Esophagus muscularis mucosa (tissue), 4 donors: ENCODE measurements at regions not wholly inside any gene's neighbourhood (a gene's known extent, or its start where the extent isn't known, plus 50 kb on each side); places are given as distances from the start of the nearest gene placed in this dataset.
A peak's percentile ranks its signal among the peaks of the same experiment; 100 is the strongest.

Experiments
- DNase-seq: peaks from one replicate; pipeline ENCODE4 v3.0.0-alpha.2; 2017; ENCODE audit errors: extremely low spot score
- H3K27ac ChIP-seq, 4 donors: fragments of 200-600 bp; sonication (generic); replicated peaks in 1 of 4; 1 replicate in 3 of 4; 2 replicates in 1 of 4; pipeline ENCODE4 v1.5.1; 2016 to 2019; ENCODE audit warnings: mild to moderate bottlenecking in 1 of 4
- H3K27me3 ChIP-seq, 4 donors: fragments of 200-600 bp; sonication (generic); one replicate each; pipeline versions ENCODE4 v1.5.1 to v1.6.0; 2016 to 2019
- H3K36me3 ChIP-seq, 4 donors: fragments of 200-600 bp; sonication (generic); one replicate each; pipeline ENCODE4 v1.5.1; 2016 to 2019
- H3K4me1 ChIP-seq, 4 donors: fragments of 200-600 bp; sonication (generic); one replicate each; pipeline ENCODE4 v1.5.1; 2016 to 2019
- H3K4me3 ChIP-seq, 4 donors: fragments of 200-600 bp; sonication (generic); 1 replicate in 2 of 4; 2 replicates in 2 of 4; pipeline ENCODE4 v1.5.1; 2016 to 2019; ENCODE audit warnings: mild to moderate bottlenecking in 4 of 4, moderate library complexity in 1 of 4
- H3K9me3 ChIP-seq, 4 donors: fragments of 200-600 bp; sonication (generic); 1 replicate in 3 of 4; 2 replicates in 1 of 4; pipeline ENCODE4 v1.5.1; 2016 to 2019
- EP300 ChIP-seq: sonication (generic); formaldehyde crosslinking; IDR thresholded peaks from one replicate; pipeline ENCODE4 v1.6.1; 2017; ENCODE audit warnings: antibody characterized with exemption
- POLR2A ChIP-seq: fragments of 450-650 bp; IDR thresholded peaks from one replicate; pipeline ENCODE4 v1.6.1; 2017; ENCODE audit warnings: antibody characterized with exemption, moderate library complexity, mild to moderate bottlenecking, low read depth
- POLR2AphosphoS5 ChIP-seq, 2 donors: sonication (generic); formaldehyde crosslinking; IDR thresholded peaks; one replicate each; pipeline ENCODE4 v1.6.1; 2017; ENCODE audit warnings: antibody characterized with exemption in 2 of 2
- WGBS: methylation state at CpG from one replicate; pipeline ENCODE4 v1.1.5; 2018; 5-methylcytosine and 5-hydroxymethylcytosine counted together
- intact Hi-C: fragments of 100-400 bp; cut with DNase I; formaldehyde crosslinking; loops from one replicate; pipeline ENCODE4 v1.15.1; 2023
- TF ChIP-seq, protein P1 (sequence below), 3 experiments: fragments of 200-600 bp in 2 of 3; fragments of 450-650 bp in 1 of 3; sonication (generic) in 2 of 3; IDR thresholded peaks; one replicate each; pipeline ENCODE4 v1.5.1; 2017 to 2019; ENCODE audit warnings: antibody characterized with exemption in 3 of 3, mild to moderate bottlenecking in 2 of 3, moderate library complexity in 1 of 3

GRCh38 chr2:22890132-22890531 lies 494.8 kb upstream of the KLHL29 start:
- no peaks in the 10 kb centered on the region for H3K4me1 ChIP-seq
- no peak overlapping the region for H3K4me3 ChIP-seq
- H3K27ac ChIP-seq = no peak overlapping the region
- TF ChIP-seq, protein P1, sequence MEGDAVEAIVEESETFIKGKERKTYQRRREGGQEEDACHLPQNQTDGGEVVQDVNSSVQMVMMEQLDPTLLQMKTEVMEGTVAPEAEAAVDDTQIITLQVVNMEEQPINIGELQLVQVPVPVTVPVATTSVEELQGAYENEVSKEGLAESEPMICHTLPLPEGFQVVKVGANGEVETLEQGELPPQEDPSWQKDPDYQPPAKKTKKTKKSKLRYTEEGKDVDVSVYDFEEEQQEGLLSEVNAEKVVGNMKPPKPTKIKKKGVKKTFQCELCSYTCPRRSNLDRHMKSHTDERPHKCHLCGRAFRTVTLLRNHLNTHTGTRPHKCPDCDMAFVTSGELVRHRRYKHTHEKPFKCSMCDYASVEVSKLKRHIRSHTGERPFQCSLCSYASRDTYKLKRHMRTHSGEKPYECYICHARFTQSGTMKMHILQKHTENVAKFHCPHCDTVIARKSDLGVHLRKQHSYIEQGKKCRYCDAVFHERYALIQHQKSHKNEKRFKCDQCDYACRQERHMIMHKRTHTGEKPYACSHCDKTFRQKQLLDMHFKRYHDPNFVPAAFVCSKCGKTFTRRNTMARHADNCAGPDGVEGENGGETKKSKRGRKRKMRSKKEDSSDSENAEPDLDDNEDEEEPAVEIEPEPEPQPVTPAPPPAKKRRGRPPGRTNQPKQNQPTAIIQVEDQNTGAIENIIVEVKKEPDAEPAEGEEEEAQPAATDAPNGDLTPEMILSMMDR (IDR thresholded peaks at IDR 0.05) = no peak
- TF ChIP-seq POLR2A (no peak), POLR2AphosphoS5 (IDR thresholded peaks at IDR 0.05) (no peak), EP300 (no peak)
- WGBS = 96% methylated on average over 4 of the region's 5 CpGs
- H3K27me3 ChIP-seq = no peaks in the 10 kb centered on the region
- no peaks in the 10 kb centered on the region for H3K9me3 ChIP-seq
- intact Hi-C loops = no loop called here
- H3K36me3 ChIP-seq = no peaks in the 10 kb centered on the region
- peak; percentile 87 for DNase-seq

DNA sequence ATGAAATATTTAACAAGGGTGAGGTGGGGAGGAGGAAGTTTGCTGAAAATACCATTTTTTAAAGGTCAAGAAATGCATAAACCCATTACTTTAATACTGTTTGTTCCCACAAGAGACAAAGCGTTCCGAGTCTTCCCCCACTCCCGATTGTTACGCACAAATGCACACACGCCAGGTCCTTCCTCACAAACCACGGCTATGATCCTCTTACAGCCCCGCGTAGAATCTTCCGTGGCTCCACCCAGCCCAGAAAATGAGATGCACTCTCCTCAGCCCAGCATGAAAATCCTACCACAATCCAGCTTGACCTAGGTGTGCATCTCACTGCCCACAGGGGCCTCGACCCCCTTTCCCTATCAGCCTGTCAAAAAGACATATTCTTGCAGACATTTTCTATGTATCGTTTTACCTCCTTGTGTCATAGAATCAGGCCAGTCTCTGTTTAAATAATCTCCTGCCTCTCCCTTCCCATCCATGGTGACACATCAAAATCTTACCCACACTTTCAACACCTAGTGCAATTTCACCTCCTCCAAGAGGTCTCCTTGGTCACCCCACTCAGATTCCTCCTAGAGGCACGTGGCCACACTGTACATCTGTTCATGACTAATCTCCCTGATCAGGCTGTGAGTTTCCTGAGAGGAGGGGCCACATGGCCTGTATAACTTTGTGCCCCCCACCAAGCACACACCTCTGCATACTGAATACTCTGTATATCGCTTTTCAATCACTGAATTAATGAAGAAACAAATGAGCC lies 491.0 kb upstream of the KLHL29 start:
- Histone ChIP-seq H3K36me3 (no peaks in the 10 kb centered on the region), H3K27me3 (no peaks in the 10 kb centered on the region), H3K4me1 (no peaks in the 10 kb centered on the region), H3K9me3 (no peaks in the 10 kb centered on the region), H3K4me3 (no peak overlapping the region), H3K27ac (no peak overlapping the region)
- WGBS = 86% methylated on average over 13 of the region's 13 CpGs
- TF ChIP-seq, protein P1 (IDR thresholded peaks at IDR 0.05) = no peak
- no peak for TF ChIP-seq EP300
- DNase-seq = peak; percentile 50
- intact Hi-C loops = no loop called here

DNA sequence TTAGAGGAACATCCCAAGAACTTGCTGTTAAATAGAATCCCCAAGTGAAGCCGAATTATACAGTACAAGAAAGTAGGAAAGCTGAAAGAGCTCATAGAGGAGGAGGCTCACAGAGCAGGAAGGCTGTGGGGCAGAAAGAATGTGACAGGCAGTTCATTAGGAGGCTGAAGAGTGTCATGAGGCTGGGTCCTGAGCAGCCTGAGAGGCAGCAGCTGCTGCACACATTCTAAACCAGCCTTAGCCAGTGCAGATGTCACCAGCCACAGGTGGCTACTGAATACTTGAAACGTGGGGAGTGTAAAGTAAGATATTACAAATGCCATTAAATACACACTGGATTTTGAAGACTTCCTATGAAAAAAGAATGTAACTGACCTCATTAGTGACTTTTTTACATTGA lies 490.2 kb upstream of the KLHL29 start:
- no peaks in the 10 kb centered on the region for H3K36me3 ChIP-seq
- H3K9me3 ChIP-seq = no peaks in the 10 kb centered on the region
- DNase-seq = no peak
- H3K27me3 ChIP-seq = no peaks in the 10 kb centered on the region
- TF ChIP-seq POLR2AphosphoS5 (IDR thresholded peaks at IDR 0.05) (no peak), POLR2A (no peak), EP300 (no peak)
- TF ChIP-seq, protein P1 (IDR thresholded peaks at IDR 0.05) = no peak
- no peak overlapping the region for H3K4me3 ChIP-seq
- WGBS = 54% methylated on average over 2 of the region's 2 CpGs
- no peak overlapping the region for H3K27ac ChIP-seq
- H3K4me1 ChIP-seq = no peaks in the 10 kb centered on the region
- intact Hi-C loops = no loop called here

DNA sequence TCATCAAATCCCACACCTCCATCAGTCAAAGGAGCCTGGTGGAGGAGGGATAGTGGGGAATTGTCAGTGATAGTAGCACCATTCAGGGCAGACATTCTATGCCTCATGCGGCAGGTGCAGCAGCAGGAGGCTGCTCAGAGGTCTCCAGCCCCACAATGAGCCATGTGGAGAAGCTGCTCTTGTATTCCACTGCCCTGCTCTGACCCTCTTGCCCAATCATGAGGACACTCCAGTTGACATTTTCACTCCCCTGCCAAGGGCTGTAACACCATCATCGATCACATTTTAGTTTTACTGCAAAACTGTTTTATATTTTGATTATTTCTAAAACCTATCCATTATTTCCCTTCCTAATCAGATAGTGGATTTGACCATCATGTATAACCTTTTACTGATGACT lies 487.6 kb upstream of the KLHL29 start:
- no peak for TF ChIP-seq POLR2A
- no peak for TF ChIP-seq POLR2AphosphoS5 (IDR thresholded peaks at IDR 0.05)
- TF ChIP-seq, protein P1 (IDR thresholded peaks at IDR 0.05) = no peak
- no peak for TF ChIP-seq EP300
- WGBS = 79% methylated on average over 2 of the region's 2 CpGs
- H3K36me3 ChIP-seq = no peaks in the 10 kb centered on the region
- no peak overlapping the region for H3K4me3 ChIP-seq
- no peak overlapping the region for H3K27ac ChIP-seq
- intact Hi-C loops = no loop called here
- no peak for DNase-seq
- H3K9me3 ChIP-seq = no peaks in the 10 kb centered on the region
- no peaks in the 10 kb centered on the region for H3K27me3 ChIP-seq
- H3K4me1 ChIP-seq = no peaks in the 10 kb centered on the region

DNA sequence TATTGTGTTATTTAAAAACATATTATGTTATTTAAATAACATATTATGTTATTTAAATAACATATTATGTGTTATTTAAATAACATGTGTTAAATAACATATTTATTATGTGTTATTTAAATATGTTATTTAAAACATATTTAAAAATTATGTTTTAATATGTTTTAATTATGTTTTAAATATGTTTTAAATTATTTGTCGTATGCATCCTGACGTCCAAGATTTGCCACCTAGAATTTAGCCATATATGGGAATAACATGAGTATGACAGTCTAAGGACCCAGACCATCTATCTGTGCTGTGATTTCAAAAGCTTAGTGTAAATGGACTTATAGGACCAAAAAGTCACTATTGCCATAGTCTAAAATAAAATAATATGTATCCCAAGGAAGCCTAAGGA lies 484.3 kb upstream of the KLHL29 start:
- H3K36me3 ChIP-seq = no peaks in the 10 kb centered on the region
- H3K4me3 ChIP-seq = no peak overlapping the region
- intact Hi-C loops = loop anchor here (10.0 kb wide), 1 partner anchor 454 kb away; no protein-coding TSS in a partner anchor
- no peak overlapping the region for H3K27ac ChIP-seq
- no peak for DNase-seq
- no peaks in the 10 kb centered on the region for H3K27me3 ChIP-seq
- H3K9me3 ChIP-seq = no peaks in the 10 kb centered on the region
- WGBS = 90% methylated on average over 2 of the region's 2 CpGs
- TF ChIP-seq POLR2AphosphoS5 (IDR thresholded peaks at IDR 0.05) = no peak
- no peak for TF ChIP-seq POLR2A
- TF ChIP-seq EP300 = no peak
- TF ChIP-seq, protein P1 (IDR thresholded peaks at IDR 0.05) = no peak
- no peaks in the 10 kb centered on the region for H3K4me1 ChIP-seq
